Lower leg skin (tissue), 4 donors: ENCODE measurements at regions not wholly inside any gene's neighbourhood (a gene's known extent, or its start where the extent isn't known, plus 50 kb on each side); places are given as distances from the start of the nearest gene placed in this dataset.

Source experiments
- DNase-seq, 2 donors: peaks; one replicate each; pipeline ENCODE4 v3.0.0-alpha.2; 2019; ENCODE audit warnings: low spot score in 2 of 2
- H3K4me3 ChIP-seq: fragments of 200-600 bp; sonication (generic); 2 replicates; pipeline ENCODE4 v1.5.1; 2017; ENCODE audit warnings: mild to moderate bottlenecking, low read depth; ENCODE audit not compliant: poor library complexity, severe bottlenecking
- POLR2A ChIP-seq, 2 donors: fragments of 450-650 bp; IDR thresholded peaks; one replicate each; pipeline ENCODE4 v1.6.1; 2016 to 2017; ENCODE audit warnings: antibody characterized with exemption in 2 of 2, mild to moderate bottlenecking in 1 of 2, moderate library complexity in 1 of 2
- WGBS, 2 donors: methylation state at CpG; one replicate each; pipeline ENCODE4 v1.1.5; 2018; 5-methylcytosine and 5-hydroxymethylcytosine counted together
- intact Hi-C: fragments of 100-400 bp; cut with DNase I; formaldehyde crosslinking; loops from one replicate; pipeline ENCODE4 v1.15.0; 2023; ENCODE audit warnings: low total_unique reads
- TF ChIP-seq, protein P1 (sequence below), 3 donors: fragments of 450-650 bp; IDR thresholded peaks; one replicate each; pipeline ENCODE4 v1.5.1; 2016; ENCODE audit warnings: antibody characterized with exemption in 3 of 3, mild to moderate bottlenecking in 3 of 3, moderate library complexity in 2 of 3

DNA sequence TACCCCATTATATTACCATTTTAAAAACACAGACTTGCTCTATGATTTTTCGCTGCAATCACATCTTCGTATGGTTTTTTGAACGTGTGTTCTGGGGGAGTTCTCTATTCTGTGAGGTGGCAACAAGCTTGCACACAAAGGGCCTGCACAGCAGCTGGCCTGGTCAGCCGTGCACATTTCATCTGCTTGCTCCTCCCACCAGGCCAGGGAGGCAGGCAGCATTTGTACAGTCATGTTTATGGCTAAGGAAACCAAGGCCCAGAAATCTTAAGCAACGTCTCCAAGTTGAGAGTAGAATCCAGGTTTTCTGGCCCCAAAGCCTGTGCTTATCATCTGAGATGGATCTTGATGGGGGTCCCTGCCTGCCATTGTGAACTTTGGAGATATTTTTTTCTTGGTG is 106.4 kb upstream of the SMIM21 start:
- intact Hi-C loops = no loop called here
- no peak for DNase-seq
- WGBS, 2 donors = 62 to 67% methylated on average over 5 of the region's 5 CpGs
- no peak for TF ChIP-seq POLR2A (IDR thresholded peaks at IDR 0.05)
- TF ChIP-seq, protein P1, sequence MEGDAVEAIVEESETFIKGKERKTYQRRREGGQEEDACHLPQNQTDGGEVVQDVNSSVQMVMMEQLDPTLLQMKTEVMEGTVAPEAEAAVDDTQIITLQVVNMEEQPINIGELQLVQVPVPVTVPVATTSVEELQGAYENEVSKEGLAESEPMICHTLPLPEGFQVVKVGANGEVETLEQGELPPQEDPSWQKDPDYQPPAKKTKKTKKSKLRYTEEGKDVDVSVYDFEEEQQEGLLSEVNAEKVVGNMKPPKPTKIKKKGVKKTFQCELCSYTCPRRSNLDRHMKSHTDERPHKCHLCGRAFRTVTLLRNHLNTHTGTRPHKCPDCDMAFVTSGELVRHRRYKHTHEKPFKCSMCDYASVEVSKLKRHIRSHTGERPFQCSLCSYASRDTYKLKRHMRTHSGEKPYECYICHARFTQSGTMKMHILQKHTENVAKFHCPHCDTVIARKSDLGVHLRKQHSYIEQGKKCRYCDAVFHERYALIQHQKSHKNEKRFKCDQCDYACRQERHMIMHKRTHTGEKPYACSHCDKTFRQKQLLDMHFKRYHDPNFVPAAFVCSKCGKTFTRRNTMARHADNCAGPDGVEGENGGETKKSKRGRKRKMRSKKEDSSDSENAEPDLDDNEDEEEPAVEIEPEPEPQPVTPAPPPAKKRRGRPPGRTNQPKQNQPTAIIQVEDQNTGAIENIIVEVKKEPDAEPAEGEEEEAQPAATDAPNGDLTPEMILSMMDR (IDR thresholded peaks at IDR 0.05) = no peak
- H3K4me3 ChIP-seq = no peak overlapping the region

DNA sequence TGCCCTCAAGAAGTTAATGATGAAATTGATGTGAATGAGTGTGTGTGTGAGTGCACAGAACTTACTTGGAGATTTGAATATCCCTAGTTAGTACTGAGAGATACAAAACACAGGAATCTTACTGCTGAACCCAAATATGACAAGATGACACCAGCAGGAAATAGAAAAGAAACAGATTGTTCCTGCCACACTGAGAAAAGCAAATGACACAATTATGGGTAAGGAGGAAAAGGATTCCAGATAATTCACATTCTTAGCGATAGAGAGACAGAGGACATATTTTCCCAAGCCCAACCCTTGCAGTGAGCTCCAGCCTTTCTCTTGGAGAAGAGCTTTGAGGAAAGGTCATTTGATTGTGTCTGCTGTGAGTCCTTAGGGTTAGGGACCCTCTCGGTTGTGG is 105.7 kb upstream of the SMIM21 start:
- 76 to 82% methylated on average over 2 of the region's 2 CpGs for WGBS, 2 donors
- intact Hi-C loops = no loop called here
- no peak for TF ChIP-seq POLR2A (IDR thresholded peaks at IDR 0.05)
- TF ChIP-seq, protein P1 (IDR thresholded peaks at IDR 0.05) = no peak
- DNase-seq = no peak
- H3K4me3 ChIP-seq = no peak overlapping the region

DNA sequence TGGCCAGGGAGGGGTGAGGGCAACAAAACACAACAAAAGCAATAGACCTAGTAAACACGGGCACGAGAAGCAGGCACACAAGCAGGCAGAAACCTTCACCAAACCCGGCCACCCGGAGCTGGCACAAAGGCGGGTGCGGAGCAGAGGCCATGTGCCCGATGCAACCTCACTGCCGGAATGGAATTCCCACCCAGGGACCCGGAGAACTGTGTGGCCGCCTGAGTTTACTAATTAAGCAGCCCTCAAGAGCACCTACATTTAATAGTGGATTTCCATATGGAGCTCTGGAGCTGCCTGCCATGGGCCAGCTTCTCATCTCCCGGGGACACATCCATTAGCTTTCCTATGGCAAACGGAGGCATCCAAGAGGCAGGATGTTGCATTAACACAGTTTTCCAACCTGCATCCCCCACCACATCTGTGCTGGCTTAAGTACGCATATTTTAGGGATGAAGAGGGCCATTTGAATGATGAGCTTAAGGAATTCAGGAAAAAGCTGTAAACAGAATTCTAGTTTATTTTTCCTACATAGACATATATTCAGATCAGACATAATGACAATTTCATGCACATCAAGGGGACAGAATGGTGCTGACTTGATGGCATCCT is 104.5 kb upstream of the SMIM21 start:
- TF ChIP-seq POLR2A (IDR thresholded peaks at IDR 0.05) = no peak
- TF ChIP-seq, protein P1 (IDR thresholded peaks at IDR 0.05) = no peak
- intact Hi-C loops = no loop called here
- 91 to 95% methylated on average over 13 of the region's 13 CpGs for WGBS, 2 donors
- no peak for DNase-seq
- H3K4me3 ChIP-seq = no peak overlapping the region

DNA sequence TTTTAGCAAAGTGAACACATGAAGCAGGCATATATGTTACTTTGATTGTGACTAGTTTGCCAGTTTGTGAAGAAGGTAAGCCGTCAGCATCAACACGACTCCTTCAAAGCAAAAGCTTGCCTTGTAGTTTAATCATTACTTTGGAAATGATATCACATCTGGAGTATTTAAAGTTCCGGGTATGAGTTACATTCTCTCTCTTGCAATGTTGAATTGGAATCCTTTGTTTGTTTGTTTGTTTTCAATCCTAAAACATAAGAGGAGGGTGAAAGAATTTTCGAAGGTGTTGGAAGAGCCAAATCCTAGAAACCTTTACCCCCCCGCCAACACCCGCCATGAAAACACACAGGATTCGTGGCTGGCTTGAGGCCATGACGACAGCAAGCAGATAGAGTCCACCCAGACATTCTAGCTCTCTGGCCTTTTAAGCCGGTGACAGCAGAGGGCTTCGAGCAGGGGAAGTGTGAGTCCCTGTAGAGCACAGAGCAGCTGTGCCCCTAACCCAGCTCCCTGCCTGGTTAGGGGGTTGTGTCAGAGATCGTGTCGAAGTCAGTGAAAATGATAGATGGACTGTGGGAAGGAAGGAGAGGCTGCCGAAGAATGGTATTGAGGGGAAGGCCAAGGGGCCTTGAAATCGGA is 103.8 kb upstream of the SMIM21 start:
- intact Hi-C loops = no loop called here
- DNase-seq = no peak
- no peak for TF ChIP-seq POLR2A (IDR thresholded peaks at IDR 0.05)
- TF ChIP-seq, protein P1 (IDR thresholded peaks at IDR 0.05) = no peak
- no peak overlapping the region for H3K4me3 ChIP-seq
- WGBS, 2 donors = 85% methylated on average over 14 of the region's 14 CpGs

DNA sequence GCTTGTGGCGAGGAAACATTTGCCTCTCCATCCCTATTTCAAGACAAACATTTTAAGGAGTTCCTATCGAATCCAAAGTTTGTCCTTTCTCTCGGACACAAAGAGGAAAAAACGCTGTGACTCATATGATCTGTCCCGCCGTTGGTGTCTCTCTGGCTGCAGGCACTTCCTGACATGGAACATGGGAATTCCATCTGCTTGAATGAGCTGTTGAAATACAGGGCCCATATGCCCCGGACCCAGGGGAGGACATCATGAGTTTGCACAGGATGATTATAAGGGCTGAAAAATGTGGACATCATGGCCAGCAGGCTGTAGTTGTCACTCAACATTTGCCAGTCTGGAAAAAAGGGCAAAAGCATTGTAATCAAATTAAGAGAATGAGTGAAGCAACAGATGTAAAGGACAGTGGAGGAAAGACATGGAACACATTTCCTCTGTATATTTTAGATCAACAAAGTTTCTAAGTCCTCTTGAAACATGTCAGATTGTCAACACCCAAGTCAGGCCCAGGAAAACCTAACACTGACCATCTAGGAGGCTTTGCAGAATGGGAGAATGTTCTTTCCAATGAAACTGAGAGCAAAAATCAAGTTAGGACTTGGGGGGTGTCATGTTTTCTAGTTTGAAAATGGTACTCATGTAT is 103.2 kb upstream of the SMIM21 start:
- no peak overlapping the region for H3K4me3 ChIP-seq
- 67 to 77% methylated on average over 7 of the region's 7 CpGs for WGBS, 2 donors
- intact Hi-C loops = no loop called here
- TF ChIP-seq, protein P1 (IDR thresholded peaks at IDR 0.05) = no peak
- TF ChIP-seq POLR2A (IDR thresholded peaks at IDR 0.05) = no peak
- DNase-seq = no peak
